WTC11 (cell line): ENCODE measurements at regions not wholly inside any gene's neighbourhood (a gene's known extent, or its start where the extent isn't known, plus 50 kb on each side); places are given as distances from the start of the nearest gene placed in this dataset.

Source experiments
- ATAC-seq: fragments of 200-7000 bp; cut with Tn5 transposase; 2 replicates; pipeline ENCODE4 v1.10.0; 2021; ENCODE audit warnings: mild to moderate bottlenecking, moderate library complexity
- CTCF ChIA-PET: fragments of 300-600 bp; sonication (Branson Sonifier 250); formaldehyde crosslinking; loops from one replicate; lab custom pipeline; 2021; ENCODE audit warnings: antibody characterized with exemption; lab: Charles Lee
- POLR2A ChIA-PET: fragments of 350-600 bp; sonication (Branson Sonifier 250); formaldehyde crosslinking; loops from one replicate; lab custom pipeline; 2021; ENCODE audit warnings: antibody characterized with exemption; lab: Charles Lee
- DNase-seq: peaks from one replicate; pipeline ENCODE4 v3.0.0; 2021; ENCODE audit warnings: low spot score
- H3K27ac Mint-ChIP-seq: 2 replicates; pipeline ENCODE4 v1.8.0; 2021; ENCODE audit warnings: mixed read lengths
- H3K27me3 Mint-ChIP-seq: 2 replicates; pipeline ENCODE4 v1.8.0; 2021; ENCODE audit warnings: low read depth, mild to moderate bottlenecking, moderate library complexity, mixed read lengths
- H3K36me3 Mint-ChIP-seq: 2 replicates; pipeline ENCODE4 v1.8.0; 2021; ENCODE audit warnings: mixed read lengths
- H3K4me1 Mint-ChIP-seq: 2 replicates; pipeline ENCODE4 v1.8.0; 2022; ENCODE audit warnings: mixed read lengths
- H3K4me3 Mint-ChIP-seq: 2 replicates; pipeline ENCODE4 v1.8.0; 2021; ENCODE audit warnings: mild to moderate bottlenecking, moderate library complexity, mixed read lengths
- H3K9me3 Mint-ChIP-seq: 2 replicates; pipeline ENCODE4 v1.8.0; 2021; ENCODE audit warnings: mixed read lengths
- CREB1 ChIP-seq: sonication (generic); formaldehyde crosslinking; IDR thresholded peaks from 2 replicates; pipeline ENCODE4 v1.8.0; 2023; ENCODE audit warnings: mild to moderate bottlenecking, missing genetic modification reagents
- FOXK1 ChIP-seq: sonication (generic); formaldehyde crosslinking; IDR thresholded peaks from 2 replicates; pipeline ENCODE4 v1.8.0; 2022; ENCODE audit warnings: mild to moderate bottlenecking, moderate library complexity, missing genetic modification reagents
- FOXP1 ChIP-seq: sonication (generic); formaldehyde crosslinking; IDR thresholded peaks from 2 replicates; pipeline ENCODE4 v1.8.0; 2022; ENCODE audit warnings: missing genetic modification reagents, mild to moderate bottlenecking, moderate library complexity, borderline replicate concordance
- GTF2I ChIP-seq: fragments of 250-450 bp; sonication (Bioruptor Pico); conservative IDR thresholded peaks from 2 replicates; pipeline ENCODE4 v1.4.0; 2021; ENCODE audit warnings: mild to moderate bottlenecking
- IRF2 ChIP-seq: sonication (generic); formaldehyde crosslinking; IDR thresholded peaks from 2 replicates; pipeline ENCODE4 v1.8.0; 2022; ENCODE audit warnings: low read depth, missing genetic modification reagents, borderline replicate concordance
- NR1H2 ChIP-seq: sonication (generic); formaldehyde crosslinking; IDR thresholded peaks from 2 replicates; pipeline ENCODE4 v1.9.0; 2021; ENCODE audit warnings: mild to moderate bottlenecking, moderate library complexity, missing genetic modification reagents
- SP1 ChIP-seq: sonication (generic); formaldehyde crosslinking; conservative IDR thresholded peaks from 2 replicates; pipeline ENCODE4 v1.8.1; 2022; ENCODE audit warnings: missing genetic modification reagents
- ZNF219 ChIP-seq: sonication (generic); formaldehyde crosslinking; IDR thresholded peaks from 2 replicates; pipeline ENCODE4 v1.8.0; 2023; ENCODE audit warnings: missing genetic modification reagents, mild to moderate bottlenecking, borderline replicate concordance
- TF ChIP-seq, protein P1 (sequence below): sonication (generic); formaldehyde crosslinking; IDR thresholded peaks from 2 replicates; pipeline ENCODE4 v1.8.1; 2022; ENCODE audit warnings: mild to moderate bottlenecking, missing genetic modification reagents, moderate library complexity, borderline replicate concordance
- TF ChIP-seq, protein P2 (sequence below): fragments of 250-450 bp; sonication (Bioruptor Pico); conservative IDR thresholded peaks from 2 replicates; pipeline ENCODE4 v1.9.0; 2021; ENCODE audit warnings: mild to moderate bottlenecking
- TF ChIP-seq, protein P3 (sequence below): sonication (generic); formaldehyde crosslinking; IDR thresholded peaks from 2 replicates; pipeline ENCODE4 v1.8.1; 2023; ENCODE audit warnings: mild to moderate bottlenecking, missing genetic modification reagents
- TF ChIP-seq, protein P4 (sequence below): sonication (generic); formaldehyde crosslinking; IDR thresholded peaks from 2 replicates; pipeline ENCODE4 v1.8.1; 2022; ENCODE audit warnings: low read depth, mild to moderate bottlenecking, moderate library complexity, missing genetic modification reagents, borderline replicate concordance
- TF ChIP-seq, protein P5 (sequence below): sonication (generic); formaldehyde crosslinking; IDR thresholded peaks from 2 replicates; pipeline ENCODE4 v1.8.0; 2022; ENCODE audit warnings: mild to moderate bottlenecking, missing genetic modification reagents
- TF ChIP-seq, protein P6 (sequence below): fragments of 250-450 bp; sonication (Bioruptor Pico); IDR thresholded peaks from 2 replicates; pipeline ENCODE4 v1.9.0; 2021; ENCODE audit warnings: mild to moderate bottlenecking

DNA sequence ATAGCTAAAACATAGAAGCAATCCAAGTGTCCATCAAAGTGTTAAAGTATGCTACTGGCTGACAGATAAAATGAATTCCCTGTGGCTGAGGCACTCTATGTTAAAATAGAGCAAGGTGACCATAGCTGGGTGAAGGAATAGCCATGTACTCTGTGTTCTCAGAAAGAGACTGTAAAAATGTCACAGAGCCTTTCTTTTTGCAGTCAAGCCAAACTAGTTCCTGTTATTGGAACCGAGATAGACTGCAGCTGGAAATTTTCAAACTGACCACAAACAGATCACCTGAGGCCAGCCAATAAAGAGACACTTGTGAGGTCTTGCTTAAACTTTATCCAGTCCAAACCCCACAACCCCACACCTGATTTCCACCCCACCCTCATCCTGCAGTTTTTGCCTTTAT is 422.8 kb upstream of the NAALADL2 start:
- Mint-ChIP-seq H3K4me1 (peaks cover 20% of the 10 kb centered on the region), H3K27ac (no peak overlapping the region), H3K9me3 (peaks cover 7% of the 10 kb centered on the region; the same call in 1 of the 2 replicates), H3K36me3 (no peaks in the 10 kb centered on the region), H3K27me3 (no peaks in the 10 kb centered on the region), H3K4me3 (no peak overlapping the region)
- DNase-seq (no peak), ATAC-seq (no peak)
- POLR2A ChIA-PET: no interaction called here
- CTCF ChIA-PET: no interaction called here
- no peak for TF ChIP-seq ZNF219 (CRISPR knock-in tag)
- TF ChIP-seq, protein P1, sequence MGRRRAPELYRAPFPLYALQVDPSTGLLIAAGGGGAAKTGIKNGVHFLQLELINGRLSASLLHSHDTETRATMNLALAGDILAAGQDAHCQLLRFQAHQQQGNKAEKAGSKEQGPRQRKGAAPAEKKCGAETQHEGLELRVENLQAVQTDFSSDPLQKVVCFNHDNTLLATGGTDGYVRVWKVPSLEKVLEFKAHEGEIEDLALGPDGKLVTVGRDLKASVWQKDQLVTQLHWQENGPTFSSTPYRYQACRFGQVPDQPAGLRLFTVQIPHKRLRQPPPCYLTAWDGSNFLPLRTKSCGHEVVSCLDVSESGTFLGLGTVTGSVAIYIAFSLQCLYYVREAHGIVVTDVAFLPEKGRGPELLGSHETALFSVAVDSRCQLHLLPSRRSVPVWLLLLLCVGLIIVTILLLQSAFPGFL (CRISPR knock-in tag): no peak
- no peak for TF ChIP-seq NR1H2 (CRISPR knock-in tag)
- TF ChIP-seq FOXK1 (CRISPR knock-in tag): no peak
- TF ChIP-seq, protein P2, sequence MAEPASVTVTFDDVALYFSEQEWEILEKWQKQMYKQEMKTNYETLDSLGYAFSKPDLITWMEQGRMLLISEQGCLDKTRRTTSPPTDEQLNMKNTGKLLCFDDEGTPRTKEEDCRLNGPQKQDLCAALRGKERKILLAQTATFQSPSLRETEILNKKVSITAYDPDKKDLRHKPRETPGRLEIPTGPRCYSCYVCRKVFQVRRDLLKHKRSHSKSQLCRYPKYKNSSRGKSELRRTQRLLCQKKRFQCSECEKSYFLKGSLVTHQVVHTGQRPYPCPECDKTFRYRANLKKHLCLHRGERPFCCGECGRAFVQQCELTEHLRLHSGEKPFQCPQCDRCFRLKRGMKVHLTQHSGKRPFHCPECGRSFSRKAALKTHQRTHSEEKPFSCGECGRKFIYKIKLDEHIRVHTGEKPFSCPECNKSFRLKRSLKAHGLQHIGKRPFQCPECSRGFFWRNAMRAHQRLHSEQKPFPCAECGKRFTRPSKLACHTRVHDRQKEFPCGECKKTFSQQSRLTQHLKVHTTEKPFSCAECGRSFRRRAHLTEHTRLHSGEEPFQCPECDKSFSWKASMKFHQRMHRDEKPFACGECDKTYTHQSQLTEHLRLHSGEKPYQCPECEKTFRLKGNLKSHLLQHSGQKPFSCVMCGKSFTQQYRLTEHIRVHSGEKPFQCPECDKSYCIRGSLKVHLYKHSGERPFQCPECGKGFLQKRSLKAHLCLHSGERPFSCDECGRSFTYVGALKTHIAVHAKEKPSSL (CRISPR knock-in tag): no peak
- no peak for TF ChIP-seq SP1 (CRISPR knock-in tag)
- TF ChIP-seq, protein P3, sequence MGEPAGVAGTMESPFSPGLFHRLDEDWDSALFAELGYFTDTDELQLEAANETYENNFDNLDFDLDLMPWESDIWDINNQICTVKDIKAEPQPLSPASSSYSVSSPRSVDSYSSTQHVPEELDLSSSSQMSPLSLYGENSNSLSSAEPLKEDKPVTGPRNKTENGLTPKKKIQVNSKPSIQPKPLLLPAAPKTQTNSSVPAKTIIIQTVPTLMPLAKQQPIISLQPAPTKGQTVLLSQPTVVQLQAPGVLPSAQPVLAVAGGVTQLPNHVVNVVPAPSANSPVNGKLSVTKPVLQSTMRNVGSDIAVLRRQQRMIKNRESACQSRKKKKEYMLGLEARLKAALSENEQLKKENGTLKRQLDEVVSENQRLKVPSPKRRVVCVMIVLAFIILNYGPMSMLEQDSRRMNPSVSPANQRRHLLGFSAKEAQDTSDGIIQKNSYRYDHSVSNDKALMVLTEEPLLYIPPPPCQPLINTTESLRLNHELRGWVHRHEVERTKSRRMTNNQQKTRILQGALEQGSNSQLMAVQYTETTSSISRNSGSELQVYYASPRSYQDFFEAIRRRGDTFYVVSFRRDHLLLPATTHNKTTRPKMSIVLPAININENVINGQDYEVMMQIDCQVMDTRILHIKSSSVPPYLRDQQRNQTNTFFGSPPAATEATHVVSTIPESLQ (CRISPR knock-in tag): no peak
- TF ChIP-seq FOXP1 (CRISPR knock-in tag): no peak
- TF ChIP-seq, protein P4, sequence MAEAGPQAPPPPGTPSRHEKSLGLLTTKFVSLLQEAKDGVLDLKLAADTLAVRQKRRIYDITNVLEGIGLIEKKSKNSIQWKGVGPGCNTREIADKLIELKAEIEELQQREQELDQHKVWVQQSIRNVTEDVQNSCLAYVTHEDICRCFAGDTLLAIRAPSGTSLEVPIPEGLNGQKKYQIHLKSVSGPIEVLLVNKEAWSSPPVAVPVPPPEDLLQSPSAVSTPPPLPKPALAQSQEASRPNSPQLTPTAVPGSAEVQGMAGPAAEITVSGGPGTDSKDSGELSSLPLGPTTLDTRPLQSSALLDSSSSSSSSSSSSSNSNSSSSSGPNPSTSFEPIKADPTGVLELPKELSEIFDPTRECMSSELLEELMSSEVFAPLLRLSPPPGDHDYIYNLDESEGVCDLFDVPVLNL (CRISPR knock-in tag): no peak
- TF ChIP-seq, protein P5, sequence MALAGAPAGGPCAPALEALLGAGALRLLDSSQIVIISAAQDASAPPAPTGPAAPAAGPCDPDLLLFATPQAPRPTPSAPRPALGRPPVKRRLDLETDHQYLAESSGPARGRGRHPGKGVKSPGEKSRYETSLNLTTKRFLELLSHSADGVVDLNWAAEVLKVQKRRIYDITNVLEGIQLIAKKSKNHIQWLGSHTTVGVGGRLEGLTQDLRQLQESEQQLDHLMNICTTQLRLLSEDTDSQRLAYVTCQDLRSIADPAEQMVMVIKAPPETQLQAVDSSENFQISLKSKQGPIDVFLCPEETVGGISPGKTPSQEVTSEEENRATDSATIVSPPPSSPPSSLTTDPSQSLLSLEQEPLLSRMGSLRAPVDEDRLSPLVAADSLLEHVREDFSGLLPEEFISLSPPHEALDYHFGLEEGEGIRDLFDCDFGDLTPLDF (CRISPR knock-in tag): no peak
- TF ChIP-seq, protein P6, sequence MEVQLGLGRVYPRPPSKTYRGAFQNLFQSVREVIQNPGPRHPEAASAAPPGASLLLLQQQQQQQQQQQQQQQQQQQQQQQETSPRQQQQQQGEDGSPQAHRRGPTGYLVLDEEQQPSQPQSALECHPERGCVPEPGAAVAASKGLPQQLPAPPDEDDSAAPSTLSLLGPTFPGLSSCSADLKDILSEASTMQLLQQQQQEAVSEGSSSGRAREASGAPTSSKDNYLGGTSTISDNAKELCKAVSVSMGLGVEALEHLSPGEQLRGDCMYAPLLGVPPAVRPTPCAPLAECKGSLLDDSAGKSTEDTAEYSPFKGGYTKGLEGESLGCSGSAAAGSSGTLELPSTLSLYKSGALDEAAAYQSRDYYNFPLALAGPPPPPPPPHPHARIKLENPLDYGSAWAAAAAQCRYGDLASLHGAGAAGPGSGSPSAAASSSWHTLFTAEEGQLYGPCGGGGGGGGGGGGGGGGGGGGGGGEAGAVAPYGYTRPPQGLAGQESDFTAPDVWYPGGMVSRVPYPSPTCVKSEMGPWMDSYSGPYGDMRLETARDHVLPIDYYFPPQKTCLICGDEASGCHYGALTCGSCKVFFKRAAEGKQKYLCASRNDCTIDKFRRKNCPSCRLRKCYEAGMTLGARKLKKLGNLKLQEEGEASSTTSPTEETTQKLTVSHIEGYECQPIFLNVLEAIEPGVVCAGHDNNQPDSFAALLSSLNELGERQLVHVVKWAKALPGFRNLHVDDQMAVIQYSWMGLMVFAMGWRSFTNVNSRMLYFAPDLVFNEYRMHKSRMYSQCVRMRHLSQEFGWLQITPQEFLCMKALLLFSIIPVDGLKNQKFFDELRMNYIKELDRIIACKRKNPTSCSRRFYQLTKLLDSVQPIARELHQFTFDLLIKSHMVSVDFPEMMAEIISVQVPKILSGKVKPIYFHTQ (CRISPR knock-in tag): no peak

DNA sequence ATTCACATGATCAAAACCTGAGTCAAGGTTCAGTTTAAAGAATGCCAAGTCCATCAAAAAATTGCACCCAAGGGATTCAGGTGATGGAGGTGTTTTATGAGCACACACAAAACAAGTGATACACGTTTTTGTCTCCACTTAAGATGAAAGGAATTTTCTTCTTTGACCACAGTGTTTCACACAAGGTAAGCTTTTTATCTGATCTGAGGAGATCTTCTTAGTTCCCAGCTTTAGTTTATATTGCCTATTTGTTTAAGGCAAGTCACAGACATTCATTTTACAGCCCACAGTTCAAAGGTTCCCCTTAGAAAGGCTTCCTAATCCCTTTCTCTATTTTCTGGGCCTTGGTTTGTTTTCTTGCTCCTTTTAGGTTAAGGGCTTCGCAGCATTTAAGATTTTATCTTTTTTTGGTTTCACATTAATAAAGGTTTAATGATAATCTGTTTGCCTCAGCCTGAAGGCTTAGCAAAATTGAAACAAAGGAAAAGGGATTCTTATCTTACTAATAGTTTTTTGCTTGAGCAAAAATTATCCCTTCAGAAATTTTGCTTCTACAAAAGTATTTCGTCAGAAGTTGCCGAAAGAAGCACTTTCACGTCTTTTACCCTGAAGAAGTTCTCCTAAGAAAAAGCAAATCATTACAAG is 420.5 kb upstream of the NAALADL2 start:
- POLR2A ChIA-PET: no interaction called here
- CTCF ChIA-PET: no interaction called here
- peaks cover 20% of the 10 kb centered on the region for H3K4me1 Mint-ChIP-seq
- TF ChIP-seq IRF2 (no peak), FOXP1 (CRISPR knock-in tag) (no peak), GTF2I (CRISPR knock-in tag) (no peak), CREB1 (no peak)
- TF ChIP-seq, protein P6 (CRISPR knock-in tag): no peak
- TF ChIP-seq, all 79 proteins: peak for 0
- Mint-ChIP-seq H3K36me3 (no peaks in the 10 kb centered on the region), H3K27me3 (no peaks in the 10 kb centered on the region), H3K27ac (no peak overlapping the region), H3K9me3 (no peaks in the 10 kb centered on the region), H3K4me3 (no peak overlapping the region)
- DNase-seq: no peak
- ATAC-seq: no peak
